NT2/D1 (cell line): ENCODE measurements at regions not wholly inside any gene's neighbourhood (a gene's known extent, or its start where the extent isn't known, plus 50 kb on each side); places are given as distances from the start of the nearest gene placed in this dataset.

Experiments used
- SUZ12 ChIP-seq: IDR thresholded peaks from 2 replicates; pipeline ENCODE4 v1.6.1; 2011; ENCODE audit not compliant: insufficient read length, insufficient read depth; ENCODE audit errors: extremely low read depth
- YY1 ChIP-seq: IDR thresholded peaks from 2 replicates; pipeline ENCODE4 v1.6.1; 2011; ENCODE audit not compliant: insufficient read length, insufficient read depth
- ZNF274 ChIP-seq: IDR thresholded peaks from 2 replicates; pipeline ENCODE4 v1.6.1; 2011; ENCODE audit warnings: mild to moderate bottlenecking, low read depth, low read length

- TF ChIP-seq ZNF274 (no peak), YY1 (no peak), SUZ12 (no peak)
Observed at GRCh38 chr2:193990868-193991267, 1666.2 kb upstream of the SLC39A10 start.
